Lower leg skin (tissue), 4 donors: ENCODE measurements at regions not wholly inside any gene's neighbourhood (a gene's known extent, or its start where the extent isn't known, plus 50 kb on each side); places are given as distances from the start of the nearest gene placed in this dataset.
A peak's percentile ranks its signal among the peaks of the same experiment; 100 is the strongest.

Experiments
- DNase-seq, 2 donors: peaks; one replicate each; pipeline ENCODE4 v3.0.0-alpha.2; 2019; ENCODE audit warnings: low spot score in 2 of 2
- H3K4me3 ChIP-seq: fragments of 200-600 bp; sonication (generic); 2 replicates; pipeline ENCODE4 v1.5.1; 2017; ENCODE audit warnings: mild to moderate bottlenecking, low read depth; ENCODE audit not compliant: poor library complexity, severe bottlenecking
- POLR2A ChIP-seq, 2 donors: fragments of 450-650 bp; IDR thresholded peaks; one replicate each; pipeline ENCODE4 v1.6.1; 2016 to 2017; ENCODE audit warnings: antibody characterized with exemption in 2 of 2, mild to moderate bottlenecking in 1 of 2, moderate library complexity in 1 of 2
- WGBS, 2 donors: methylation state at CpG; one replicate each; pipeline ENCODE4 v1.1.5; 2018; 5-methylcytosine and 5-hydroxymethylcytosine counted together
- intact Hi-C: fragments of 100-400 bp; cut with DNase I; formaldehyde crosslinking; loops from one replicate; pipeline ENCODE4 v1.15.0; 2023; ENCODE audit warnings: low total_unique reads
- TF ChIP-seq, protein P1 (sequence below), 3 donors: fragments of 450-650 bp; IDR thresholded peaks; one replicate each; pipeline ENCODE4 v1.5.1; 2016; ENCODE audit warnings: antibody characterized with exemption in 3 of 3, mild to moderate bottlenecking in 3 of 3, moderate library complexity in 2 of 3

DNA sequence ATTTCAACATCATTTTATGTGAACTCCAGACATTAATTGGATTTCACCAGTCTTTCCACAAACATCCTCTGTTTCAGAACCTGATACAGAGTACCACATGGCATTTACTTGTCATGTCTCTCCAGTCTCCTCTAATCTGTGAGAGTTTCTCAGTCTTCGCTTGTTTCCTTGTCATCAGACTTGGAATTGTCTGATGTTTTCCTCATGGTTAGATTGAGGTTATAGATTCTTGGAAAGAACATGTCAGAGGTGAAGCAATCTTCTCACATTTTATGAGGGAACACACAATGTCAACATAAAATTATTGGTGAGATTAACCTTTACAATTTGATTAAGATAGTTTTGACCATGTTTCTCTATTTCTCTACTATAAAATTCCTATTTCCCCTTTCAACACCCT lies 74.9 kb upstream of the TMPRSS15 start:
- H3K4me3 ChIP-seq, result no peak overlapping the region
- WGBS, 2 donors, result 0 to 63% methylated on average over 1 of the region's 1 CpG
- DNase-seq, result no peak
- no peak for TF ChIP-seq POLR2A (IDR thresholded peaks at IDR 0.05)
- TF ChIP-seq, protein P1, sequence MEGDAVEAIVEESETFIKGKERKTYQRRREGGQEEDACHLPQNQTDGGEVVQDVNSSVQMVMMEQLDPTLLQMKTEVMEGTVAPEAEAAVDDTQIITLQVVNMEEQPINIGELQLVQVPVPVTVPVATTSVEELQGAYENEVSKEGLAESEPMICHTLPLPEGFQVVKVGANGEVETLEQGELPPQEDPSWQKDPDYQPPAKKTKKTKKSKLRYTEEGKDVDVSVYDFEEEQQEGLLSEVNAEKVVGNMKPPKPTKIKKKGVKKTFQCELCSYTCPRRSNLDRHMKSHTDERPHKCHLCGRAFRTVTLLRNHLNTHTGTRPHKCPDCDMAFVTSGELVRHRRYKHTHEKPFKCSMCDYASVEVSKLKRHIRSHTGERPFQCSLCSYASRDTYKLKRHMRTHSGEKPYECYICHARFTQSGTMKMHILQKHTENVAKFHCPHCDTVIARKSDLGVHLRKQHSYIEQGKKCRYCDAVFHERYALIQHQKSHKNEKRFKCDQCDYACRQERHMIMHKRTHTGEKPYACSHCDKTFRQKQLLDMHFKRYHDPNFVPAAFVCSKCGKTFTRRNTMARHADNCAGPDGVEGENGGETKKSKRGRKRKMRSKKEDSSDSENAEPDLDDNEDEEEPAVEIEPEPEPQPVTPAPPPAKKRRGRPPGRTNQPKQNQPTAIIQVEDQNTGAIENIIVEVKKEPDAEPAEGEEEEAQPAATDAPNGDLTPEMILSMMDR (IDR thresholded peaks at IDR 0.05), result no peak
- intact Hi-C loops, result no loop called here

GRCh38 chr21:18488252-18488651 lies 84.7 kb upstream of the TMPRSS15 start:
- TF ChIP-seq, protein P1 (IDR thresholded peaks at IDR 0.05), result no peak
- TF ChIP-seq POLR2A (IDR thresholded peaks at IDR 0.05), result no peak
- DNase-seq, result no peak
- H3K4me3 ChIP-seq, result no peak overlapping the region
- intact Hi-C loops, result no loop called here
- 85 to 88% methylated on average over 1 of the region's 1 CpG for WGBS, 2 donors

DNA sequence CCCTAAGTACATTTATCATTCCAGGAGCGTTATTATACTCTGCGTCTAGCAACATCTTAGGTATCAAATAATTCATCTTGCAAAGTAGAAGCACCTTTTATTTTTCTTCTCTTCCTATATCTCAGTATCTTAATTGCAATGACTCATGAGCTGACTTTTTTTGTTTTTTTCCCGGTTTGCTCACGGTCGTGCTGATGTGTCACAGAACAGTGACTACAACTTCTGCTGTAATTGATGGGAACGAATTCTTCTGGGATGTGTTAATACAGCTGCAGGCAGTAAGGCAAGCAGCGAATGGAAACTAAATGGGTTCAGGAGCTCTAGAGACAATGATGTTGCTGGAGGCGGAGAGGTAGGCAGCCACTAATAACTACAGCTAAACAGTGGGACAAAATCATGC lies 89.8 kb upstream of the TMPRSS15 start:
- TF ChIP-seq POLR2A (IDR thresholded peaks at IDR 0.05), result no peak
- TF ChIP-seq, protein P1 (IDR thresholded peaks at IDR 0.05), result no peak
- intact Hi-C loops, result no loop called here
- no peak for DNase-seq
- WGBS, 2 donors, result 45 to 54% methylated on average over 8 of the region's 8 CpGs
- H3K4me3 ChIP-seq, result no peak overlapping the region

GRCh38 chr21:18495523-18495922 lies 91.9 kb upstream of the TMPRSS15 start:
- no peak for DNase-seq
- no peak overlapping the region for H3K4me3 ChIP-seq
- 85 to 92% methylated on average over 1 of the region's 1 CpG for WGBS, 2 donors
- TF ChIP-seq, protein P1 (IDR thresholded peaks at IDR 0.05), result no peak
- TF ChIP-seq POLR2A (IDR thresholded peaks at IDR 0.05), result no peak
- intact Hi-C loops, result no loop called here

GRCh38 chr21:18498431-18498830 lies 94.8 kb upstream of the TMPRSS15 start:
- TF ChIP-seq POLR2A (IDR thresholded peaks at IDR 0.05), result no peak
- TF ChIP-seq, protein P1 (IDR thresholded peaks at IDR 0.05), result no peak
- DNase-seq, result no peak
- WGBS, 2 donors, result 63 to 80% methylated on average over 1 of the region's 1 CpG
- intact Hi-C loops, result no loop called here
- no peak overlapping the region for H3K4me3 ChIP-seq

- intact Hi-C loops, result no loop called here
- no peak overlapping the region for H3K4me3 ChIP-seq
- 29 to 30% methylated on average over 4 of the region's 4 CpGs for WGBS, 2 donors
- peak in 1 of 2 donors; percentile 17 for DNase-seq
- TF ChIP-seq, protein P1 (IDR thresholded peaks at IDR 0.05), result no peak
- no peak for TF ChIP-seq POLR2A (IDR thresholded peaks at IDR 0.05)
These were observed 96.3 kb upstream of the TMPRSS15 start for GRCh38 chr21:18499761-18500376.
